Spinal cord (tissue), 9 donors: ENCODE measurements at regions not wholly inside any gene's neighbourhood (a gene's known extent, or its start where the extent isn't known, plus 50 kb on each side); places are given as distances from the start of the nearest gene placed in this dataset.

Experiments used
- DNase-seq, 6 donors: peaks; one replicate each; pipeline versions ENCODE4 v3.0.0 to v3.0.0-alpha.2; 2013 to 2015; ENCODE audit warnings: low spot score in 6 of 6, low read depth in 4 of 6
- H3K27ac ChIP-seq: one replicate; pipeline ENCODE4 v1.5.1; 2013; ENCODE audit warnings: low read depth, low read length, control low read depth
- H3K27me3 ChIP-seq: one replicate; pipeline ENCODE4 v1.6.1; 2013; ENCODE audit warnings: low read length; ENCODE audit not compliant: control insufficient read depth, insufficient read depth
- H3K36me3 ChIP-seq: one replicate; pipeline ENCODE4 v1.6.1; 2013; ENCODE audit warnings: low read length; ENCODE audit not compliant: control insufficient read depth, insufficient read depth
- H3K4me1 ChIP-seq: one replicate; pipeline ENCODE4 v1.6.1; 2013; ENCODE audit warnings: low read length; ENCODE audit not compliant: control insufficient read depth, insufficient read depth
- H3K4me3 ChIP-seq: one replicate; pipeline ENCODE4 v1.5.1; 2013; ENCODE audit warnings: low read depth, low read length, control low read depth
- H3K9me3 ChIP-seq: one replicate; pipeline ENCODE4 v1.6.1; 2013; ENCODE audit warnings: low read length; ENCODE audit not compliant: control insufficient read depth, insufficient read depth
- WGBS: methylation state at CpG from one replicate; pipeline ENCODE4 v1.1.5; 2013; ENCODE audit warnings: missing lambda C conversion rate; ENCODE audit not compliant: insufficient coverage; 5-methylcytosine and 5-hydroxymethylcytosine counted together
- donor health status: healthy.

GRCh38 chr4:124420166-124420695 lies 292.3 kb downstream of the ANKRD50 start:
- no peaks in the 10 kb centered on the region for H3K4me1 ChIP-seq
- no peaks in the 10 kb centered on the region for H3K9me3 ChIP-seq
- H3K27ac ChIP-seq: no peak overlapping the region
- H3K36me3 ChIP-seq: no peaks in the 10 kb centered on the region
- no peak overlapping the region for H3K4me3 ChIP-seq
- no CpG with 5 or more reads among the region's 3 CpGs for WGBS
- no peak for DNase-seq
- H3K27me3 ChIP-seq: no peaks in the 10 kb centered on the region

GRCh38 chr4:124423160-124423559 lies 289.4 kb downstream of the ANKRD50 start:
- no peaks in the 10 kb centered on the region for H3K9me3 ChIP-seq
- no peaks in the 10 kb centered on the region for H3K4me1 ChIP-seq
- no CpG with 5 or more reads among the region's 1 CpG for WGBS
- no peak overlapping the region for H3K4me3 ChIP-seq
- no peak for DNase-seq
- H3K36me3 ChIP-seq: no peaks in the 10 kb centered on the region
- no peak overlapping the region for H3K27ac ChIP-seq
- H3K27me3 ChIP-seq: no peaks in the 10 kb centered on the region

- Histone ChIP-seq H3K27me3 (no peaks in the 10 kb centered on the region), H3K9me3 (no peaks in the 10 kb centered on the region), H3K27ac (no peak overlapping the region), H3K36me3 (no peaks in the 10 kb centered on the region), H3K4me1 (no peaks in the 10 kb centered on the region), H3K4me3 (no peak overlapping the region)
- no peak for DNase-seq
- 0% methylated on average over 1 of the region's 1 CpG for WGBS
Measured at GRCh38 chr4:124426279-124426678, 286.3 kb downstream of the ANKRD50 start.

- no peaks in the 10 kb centered on the region for H3K36me3 ChIP-seq
- no peak overlapping the region for H3K27ac ChIP-seq
- no peaks in the 10 kb centered on the region for H3K9me3 ChIP-seq
- DNase-seq: no peak
- no peaks in the 10 kb centered on the region for H3K27me3 ChIP-seq
- no CpG with 5 or more reads among the region's 1 CpG for WGBS
- H3K4me1 ChIP-seq: no peaks in the 10 kb centered on the region
- H3K4me3 ChIP-seq: no peak overlapping the region
Measured at GRCh38 chr4:124427095-124427767, 285.3 kb downstream of the ANKRD50 start.

- H3K4me3 ChIP-seq: no peak overlapping the region
- WGBS: no CpG with 5 or more reads among the region's 2 CpGs
- no peak for DNase-seq
- no peaks in the 10 kb centered on the region for H3K36me3 ChIP-seq
- H3K4me1 ChIP-seq: no peaks in the 10 kb centered on the region
- H3K27ac ChIP-seq: no peak overlapping the region
- H3K27me3 ChIP-seq: no peaks in the 10 kb centered on the region
- no peaks in the 10 kb centered on the region for H3K9me3 ChIP-seq
Measured at GRCh38 chr4:124428648-124429047, 283.9 kb downstream of the ANKRD50 start.

- Histone ChIP-seq H3K4me1 (no peaks in the 10 kb centered on the region), H3K27me3 (no peaks in the 10 kb centered on the region), H3K4me3 (no peak overlapping the region), H3K9me3 (no peaks in the 10 kb centered on the region), H3K36me3 (no peaks in the 10 kb centered on the region), H3K27ac (no peak overlapping the region)
- no CpG with 5 or more reads among the region's 2 CpGs for WGBS
- DNase-seq: no peak
Measured at GRCh38 chr4:124429746-124430250, 282.7 kb downstream of the ANKRD50 start.

- DNase-seq: no peak
- H3K27me3 ChIP-seq: no peaks in the 10 kb centered on the region
- H3K4me1 ChIP-seq: no peaks in the 10 kb centered on the region
- H3K9me3 ChIP-seq: no peaks in the 10 kb centered on the region
- H3K27ac ChIP-seq: no peak overlapping the region
- WGBS: no CpG with 5 or more reads among the region's 2 CpGs
- H3K36me3 ChIP-seq: no peaks in the 10 kb centered on the region
- H3K4me3 ChIP-seq: no peak overlapping the region
Measured at GRCh38 chr4:124431653-124432192, 280.8 kb downstream of the ANKRD50 start.

- H3K4me3 ChIP-seq: no peak overlapping the region
- no peak for DNase-seq
Measured at GRCh38 chr4:124432500-124432899, 280.0 kb downstream of the ANKRD50 start.

GRCh38 chr4:124433044-124433443 lies 279.5 kb downstream of the ANKRD50 start:
- DNase-seq: no peak
- no peak overlapping the region for H3K27ac ChIP-seq
- WGBS: 100% methylated on average over 1 of the region's 3 CpGs

More at GRCh38 chr4:124432500-124432899, 280.0 kb downstream of the ANKRD50 start:
- Histone ChIP-seq H3K27me3 (no peaks in the 10 kb centered on the region), H3K27ac (no peak overlapping the region), H3K36me3 (no peaks in the 10 kb centered on the region), H3K4me1 (no peaks in the 10 kb centered on the region), H3K9me3 (no peaks in the 10 kb centered on the region)
- no CpG with 5 or more reads among the region's 4 CpGs for WGBS

GRCh38 chr4:124433500-124433899 lies 279.0 kb downstream of the ANKRD50 start:
- H3K27me3 ChIP-seq: no peaks in the 10 kb centered on the region
- WGBS: 97% methylated on average over 8 of the region's 8 CpGs
- no peak overlapping the region for H3K4me3 ChIP-seq
- H3K9me3 ChIP-seq: no peaks in the 10 kb centered on the region
- no peak for DNase-seq
- no peaks in the 10 kb centered on the region for H3K4me1 ChIP-seq
- H3K36me3 ChIP-seq: no peaks in the 10 kb centered on the region
- H3K27ac ChIP-seq: no peak overlapping the region

More at GRCh38 chr4:124433044-124433443, 279.5 kb downstream of the ANKRD50 start:
- no peaks in the 10 kb centered on the region for H3K36me3 ChIP-seq
- H3K4me1 ChIP-seq: no peaks in the 10 kb centered on the region
- no peaks in the 10 kb centered on the region for H3K9me3 ChIP-seq
- H3K4me3 ChIP-seq: no peak overlapping the region
- no peaks in the 10 kb centered on the region for H3K27me3 ChIP-seq
